GM12891 (cell line): ENCODE measurements at regions not wholly inside any gene's neighbourhood (a gene's known extent, or its start where the extent isn't known, plus 50 kb on each side); places are given as distances from the start of the nearest gene placed in this dataset.
A peak's percentile ranks its signal among the peaks of the same experiment; 100 is the strongest.

Experiments
- DNase-seq: peaks from one replicate; pipeline ENCODE4 v3.0.0; 2011; ENCODE audit warnings: low spot score; ENCODE audit not compliant: insufficient read length
- FAIRE-seq: peaks from 2 replicates; lab custom pipeline; 2011; peaks lifted over from hg19 to GRCh38; lab: Jason Lieb, UNC
- PAX5 ChIP-seq: IDR thresholded peaks from 2 replicates; pipeline ENCODE4 v1.6.1; 2011; ENCODE audit warnings: low read length, moderate library complexity, mild to moderate bottlenecking; ENCODE audit not compliant: insufficient read depth, severe bottlenecking
- POLR2A ChIP-seq: IDR thresholded peaks from 2 replicates; pipeline ENCODE4 v1.6.1; 2011; ENCODE audit warnings: low read depth, low read length, control low read depth
- POLR2AphosphoS5 ChIP-seq: IDR thresholded peaks from 2 replicates; pipeline ENCODE4 v1.6.1; 2011; ENCODE audit warnings: low read depth, low read length, control low read depth
- POU2F2 ChIP-seq: IDR thresholded peaks from 2 replicates; pipeline ENCODE4 v1.6.1; 2011; ENCODE audit warnings: low read depth, mild to moderate bottlenecking, control low read depth, low read length, moderate library complexity
- SPI1 ChIP-seq: IDR thresholded peaks from 2 replicates; pipeline ENCODE4 v1.6.1; 2011; ENCODE audit warnings: low read depth, low read length, control low read depth
- TAF1 ChIP-seq: IDR thresholded peaks from 2 replicates; pipeline ENCODE4 v1.6.1; 2011; ENCODE audit warnings: low read depth, low read length, control low read depth

DNA sequence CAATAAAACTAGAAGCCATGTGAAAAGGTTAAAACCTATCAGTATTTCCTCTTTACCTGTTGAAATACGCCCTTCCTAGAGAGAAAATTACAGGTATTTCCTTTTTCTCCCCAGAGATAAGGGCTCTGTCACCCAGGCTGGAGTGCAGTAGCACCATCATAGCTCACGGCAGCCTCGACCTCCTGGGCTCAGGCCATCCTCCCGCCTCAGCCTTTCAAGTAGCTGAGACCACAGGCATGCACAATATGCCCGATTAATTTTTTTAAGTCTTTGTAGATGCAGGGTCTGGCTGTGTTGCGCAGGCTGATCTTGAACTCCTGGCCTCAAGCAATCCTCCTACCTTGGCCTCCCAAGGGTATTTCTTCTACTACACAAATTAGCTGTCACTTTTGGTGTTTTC, 154.4 kb downstream of the HNRNPD start:
- DNase-seq (no peak), FAIRE-seq (no peak)
- no peak for TF ChIP-seq POU2F2
- TF ChIP-seq SPI1: no peak
- no peak for TF ChIP-seq TAF1
- TF ChIP-seq POLR2AphosphoS5: no peak
- TF ChIP-seq POLR2A: no peak
- TF ChIP-seq PAX5: no peak

DNA sequence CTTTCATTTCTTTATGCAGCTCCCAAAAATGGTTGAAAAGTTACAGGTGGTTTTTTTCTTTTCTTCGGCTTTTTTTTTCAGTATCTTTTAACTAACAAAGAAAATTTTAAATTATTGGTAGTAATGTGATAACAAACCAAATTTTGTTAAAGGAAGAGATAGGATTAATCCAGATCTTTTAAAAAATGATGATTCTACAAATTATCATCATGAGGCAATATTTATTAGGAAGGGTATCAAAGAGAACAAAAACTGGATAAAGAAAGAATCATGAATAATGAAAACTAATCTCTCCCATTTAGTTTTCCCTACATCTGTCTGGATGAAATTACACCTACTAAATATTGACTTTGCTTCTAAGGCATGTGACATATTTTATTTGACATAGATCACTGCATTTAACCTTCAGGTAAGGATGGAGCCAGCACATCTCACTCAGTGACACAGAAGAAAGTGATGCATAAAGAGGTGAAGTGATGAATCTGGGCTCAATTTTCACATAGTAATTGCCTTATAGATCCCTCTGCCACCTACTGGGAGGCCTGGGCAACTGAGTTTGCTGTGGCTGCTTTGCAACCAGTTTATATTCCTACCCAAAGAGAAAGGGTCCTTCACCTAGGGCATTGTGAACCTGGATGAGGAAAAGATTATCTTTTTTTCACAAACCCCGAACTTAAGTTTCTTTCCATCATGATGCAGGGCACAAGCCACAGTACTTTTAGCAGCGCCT, 155.6 kb downstream of the HNRNPD start:
- no peak for TF ChIP-seq POU2F2
- TF ChIP-seq TAF1: no peak
- TF ChIP-seq POLR2A: no peak
- no peak for TF ChIP-seq SPI1
- no peak for TF ChIP-seq PAX5
- TF ChIP-seq POLR2AphosphoS5: no peak
- FAIRE-seq (no peak), DNase-seq (no peak)

DNA sequence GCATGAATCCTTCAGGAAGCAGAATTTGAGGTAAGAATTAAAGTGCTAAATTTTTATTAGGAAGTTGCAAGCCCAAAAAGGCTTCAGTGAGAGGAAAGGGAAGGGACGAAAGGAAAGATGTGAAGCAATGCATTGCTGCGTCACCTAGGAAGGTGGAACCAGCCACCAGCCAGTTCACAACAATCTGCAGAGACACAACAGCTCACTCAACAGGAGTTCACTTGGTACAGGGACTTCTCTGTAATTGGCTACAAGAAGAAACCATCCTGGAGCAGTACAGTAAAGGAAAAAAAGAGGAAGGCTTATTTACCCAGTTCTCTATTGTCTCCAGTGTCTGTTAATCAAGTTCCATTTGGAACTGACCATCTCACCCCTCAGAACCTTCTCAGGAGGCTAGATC, 157.6 kb downstream of the HNRNPD start:
- TF ChIP-seq POLR2AphosphoS5 (no peak), POU2F2 (no peak)
- FAIRE-seq: no peak
- DNase-seq: no peak

DNA sequence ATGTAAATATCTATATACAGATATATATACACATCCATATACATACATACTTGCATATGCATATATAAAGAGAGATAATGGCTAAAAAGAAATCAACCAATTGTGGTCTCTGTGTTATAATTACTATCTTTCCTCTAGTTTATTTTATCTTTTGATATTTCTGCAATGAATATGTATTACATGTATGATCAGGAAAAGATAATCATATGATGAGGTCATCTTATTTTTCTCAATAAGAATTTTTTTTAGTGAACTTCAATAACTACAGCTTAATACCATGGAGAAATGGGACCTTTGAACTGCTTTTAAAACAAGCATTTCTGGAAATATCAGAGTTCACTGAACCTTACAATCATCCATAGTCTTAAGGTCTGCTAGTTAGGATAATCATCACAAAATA, 158.0 kb downstream of the HNRNPD start:
- DNase-seq (no peak), FAIRE-seq (no peak)
- TF ChIP-seq SPI1: no peak
- TF ChIP-seq POLR2A: no peak
- no peak for TF ChIP-seq POU2F2
- TF ChIP-seq PAX5: no peak
- no peak for TF ChIP-seq TAF1
- no peak for TF ChIP-seq POLR2AphosphoS5

DNA sequence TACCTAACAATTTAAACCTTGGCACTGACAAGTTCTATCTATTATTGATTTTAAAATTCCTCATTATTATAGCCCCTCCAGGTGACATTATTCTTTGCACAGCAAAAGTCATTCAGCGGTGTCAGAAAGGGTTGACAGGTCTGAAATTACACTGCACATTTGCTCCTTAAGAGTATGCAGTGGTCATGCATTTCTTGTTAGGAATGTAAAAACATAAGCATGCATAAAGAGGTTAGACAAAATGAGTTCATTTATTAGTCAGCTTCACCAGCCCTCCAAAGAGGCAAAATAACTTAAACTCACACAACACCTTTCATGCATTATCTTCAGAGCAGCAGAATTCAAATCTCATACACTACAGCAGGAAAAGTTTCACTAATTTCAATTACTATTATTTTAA, 158.8 kb downstream of the HNRNPD start:
- no peak for FAIRE-seq
- TF ChIP-seq POLR2A: no peak
- no peak for TF ChIP-seq POU2F2
- TF ChIP-seq PAX5: no peak
- no peak for TF ChIP-seq SPI1
- no peak for TF ChIP-seq TAF1
- TF ChIP-seq POLR2AphosphoS5: no peak

DNA sequence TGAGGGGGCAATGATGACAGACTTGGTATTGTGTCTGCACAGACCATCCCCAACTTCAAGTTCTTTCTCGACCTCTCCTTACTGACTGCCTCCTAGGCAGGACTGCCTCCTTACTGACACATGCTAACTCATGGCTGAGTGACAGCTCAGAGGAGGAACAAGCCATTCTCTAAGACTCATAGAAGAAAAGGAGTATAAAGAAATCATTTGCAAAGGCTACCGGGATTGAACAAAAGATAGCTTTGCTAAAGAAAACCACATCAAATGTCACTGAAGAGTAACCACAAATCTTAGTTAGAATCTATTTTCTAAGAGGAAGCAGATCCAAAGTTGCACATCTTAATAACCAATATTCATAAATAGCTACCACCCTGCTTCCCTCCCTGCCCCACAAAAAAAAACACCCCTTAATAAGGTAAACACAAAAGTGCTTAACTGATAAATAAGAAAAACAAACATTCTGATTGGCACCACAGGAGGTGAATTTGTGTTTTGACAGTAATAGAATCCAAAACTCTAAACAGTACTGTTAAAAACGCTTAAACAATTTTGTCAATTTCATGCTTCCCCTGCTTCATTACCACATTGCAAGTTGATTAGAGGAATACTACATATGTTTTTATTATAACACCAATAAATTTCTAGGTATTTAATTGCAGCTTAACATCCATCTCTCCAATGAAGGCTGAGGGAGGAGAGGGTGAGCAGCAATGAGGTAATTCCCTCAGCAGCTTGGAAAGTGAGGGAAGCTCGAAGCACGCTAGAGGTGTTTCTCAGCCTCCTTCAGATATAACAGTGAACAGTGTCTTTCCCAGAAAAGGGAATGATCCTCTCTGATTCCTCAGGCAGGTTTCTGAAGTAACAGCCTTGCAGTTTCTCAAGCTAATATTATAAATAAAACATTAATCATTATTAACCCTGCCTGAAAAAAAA, 160.0 kb downstream of the HNRNPD start:
- no peak for DNase-seq
- TF ChIP-seq POLR2A: no peak
- TF ChIP-seq POU2F2: no peak
- no peak for TF ChIP-seq SPI1
- TF ChIP-seq PAX5: no peak
- no peak for FAIRE-seq

More for the DNA sequence above, 158.8 kb downstream of the HNRNPD start:
- DNase-seq: no peak

DNA sequence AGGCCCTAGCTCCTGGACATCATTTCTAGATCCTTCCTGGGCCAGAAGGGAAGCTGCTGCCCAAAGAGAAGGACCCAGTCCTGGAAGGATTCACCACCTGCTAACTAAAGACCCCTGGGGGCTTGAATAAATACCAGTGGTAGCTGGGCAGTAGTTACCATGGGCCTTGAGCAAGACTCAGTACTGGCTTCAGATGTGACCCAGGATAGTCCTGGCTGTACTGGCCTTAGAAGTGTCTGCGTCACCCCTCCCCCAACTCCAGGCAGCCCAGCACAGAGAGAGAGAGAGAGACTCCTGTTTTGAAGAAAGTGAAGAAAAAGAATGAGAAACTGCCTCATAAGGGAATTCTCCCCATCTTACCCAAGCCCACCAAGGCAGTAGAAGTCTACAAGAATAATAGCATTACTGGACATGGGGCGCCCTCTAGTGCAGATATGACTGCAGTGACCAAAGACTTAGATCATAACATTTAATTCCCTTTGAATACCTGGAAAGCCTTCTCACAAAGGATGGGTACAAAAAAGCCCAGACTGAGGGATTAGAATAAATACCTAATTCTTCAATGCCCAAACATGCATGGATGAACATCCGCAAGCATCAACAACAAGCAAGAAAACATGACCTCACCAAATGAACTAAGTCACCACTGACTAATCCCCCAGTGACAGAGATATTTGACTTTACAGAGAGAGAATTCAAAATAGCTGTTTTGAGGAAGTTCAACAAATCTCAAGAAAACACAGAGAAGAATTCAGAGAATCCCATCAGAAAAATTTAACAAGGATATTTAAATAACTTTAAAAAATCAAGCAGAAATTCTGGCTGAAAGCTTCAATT, 171.8 kb downstream of the HNRNPD start:
- FAIRE-seq: peak; percentile 75
- TF ChIP-seq SPI1 (no peak), POU2F2 (no peak), POLR2A (no peak), TAF1 (no peak), PAX5 (no peak), POLR2AphosphoS5 (no peak)
- DNase-seq: no peak

DNA sequence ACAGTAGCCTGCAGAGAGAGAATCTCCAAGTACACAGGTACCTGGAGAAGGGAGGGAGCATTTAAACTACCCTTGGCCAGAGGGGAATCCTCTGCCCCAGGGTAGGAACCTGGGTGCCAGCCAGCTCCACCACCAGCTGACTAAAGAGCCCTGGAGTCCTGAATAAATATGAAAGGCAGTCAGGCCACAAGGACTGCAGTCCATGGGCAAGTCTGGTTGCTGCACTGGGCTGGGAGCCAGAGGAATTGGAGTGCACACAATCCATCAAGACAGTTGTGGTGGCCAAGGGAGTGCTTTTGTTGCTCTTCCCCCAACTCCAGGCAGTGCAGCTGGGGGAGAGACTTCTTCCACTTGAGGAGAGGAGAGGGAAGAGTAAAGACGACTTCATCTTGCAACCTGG, 172.5 kb downstream of the HNRNPD start:
- DNase-seq (no peak), FAIRE-seq (no peak)

DNA sequence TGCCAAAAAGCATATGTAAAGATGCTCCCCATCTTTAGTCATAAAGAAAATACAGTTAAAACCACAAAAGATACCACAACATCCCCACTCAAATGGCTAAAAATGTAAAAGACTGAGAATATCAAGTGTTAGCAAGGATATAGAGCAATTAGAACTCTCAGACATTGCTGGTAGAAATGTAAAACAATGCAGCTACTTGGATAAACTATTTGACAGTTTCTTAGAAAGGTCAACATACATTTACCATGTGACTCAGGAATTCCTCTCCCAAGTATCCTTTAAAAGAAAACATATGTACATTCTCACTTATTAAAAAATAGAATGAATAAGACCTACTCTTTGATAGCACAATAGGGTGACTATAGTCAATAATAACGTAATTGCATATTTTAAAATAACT, 173.7 kb downstream of the HNRNPD start:
- DNase-seq (no peak), FAIRE-seq (no peak)
- no peak for TF ChIP-seq SPI1
- no peak for TF ChIP-seq POLR2AphosphoS5
- no peak for TF ChIP-seq POU2F2
- no peak for TF ChIP-seq POLR2A
- no peak for TF ChIP-seq PAX5
- no peak for TF ChIP-seq TAF1

More for the DNA sequence above, 172.5 kb downstream of the HNRNPD start:
- no peak for TF ChIP-seq POLR2AphosphoS5
- no peak for TF ChIP-seq PAX5
- TF ChIP-seq POU2F2: no peak
- no peak for TF ChIP-seq POLR2A
- TF ChIP-seq SPI1: no peak
- no peak for TF ChIP-seq TAF1

DNA sequence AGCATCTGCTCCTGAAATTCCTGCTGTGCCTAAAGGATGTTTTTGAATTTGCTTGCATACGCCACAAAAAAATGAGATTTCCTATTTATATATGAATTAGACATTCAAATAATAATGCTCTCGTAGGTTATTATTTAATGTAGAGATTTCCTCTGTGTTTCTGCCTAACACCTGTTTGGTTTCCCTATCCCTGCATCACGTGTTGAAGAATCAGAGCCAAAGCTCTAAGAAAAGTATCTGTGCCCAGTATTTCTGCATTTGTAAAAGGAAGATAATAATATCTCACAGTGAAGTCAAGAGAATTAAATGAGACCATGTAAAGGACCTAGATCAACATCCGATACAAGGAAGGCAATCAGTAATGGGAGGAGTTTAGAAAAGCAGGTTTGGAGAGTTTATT, 179.5 kb downstream of the HNRNPD start:
- DNase-seq (no peak), FAIRE-seq (no peak)
- TF ChIP-seq POU2F2: no peak
- no peak for TF ChIP-seq TAF1
- TF ChIP-seq POLR2A: no peak
- no peak for TF ChIP-seq SPI1
- TF ChIP-seq PAX5: no peak
- TF ChIP-seq POLR2AphosphoS5: no peak
